ENCODE measurements at regions not wholly inside any gene's neighbourhood (a gene's known extent, or its start where the extent isn't known, plus 50 kb on each side); places are given as distances from the start of the nearest gene placed in this dataset.

DNA sequence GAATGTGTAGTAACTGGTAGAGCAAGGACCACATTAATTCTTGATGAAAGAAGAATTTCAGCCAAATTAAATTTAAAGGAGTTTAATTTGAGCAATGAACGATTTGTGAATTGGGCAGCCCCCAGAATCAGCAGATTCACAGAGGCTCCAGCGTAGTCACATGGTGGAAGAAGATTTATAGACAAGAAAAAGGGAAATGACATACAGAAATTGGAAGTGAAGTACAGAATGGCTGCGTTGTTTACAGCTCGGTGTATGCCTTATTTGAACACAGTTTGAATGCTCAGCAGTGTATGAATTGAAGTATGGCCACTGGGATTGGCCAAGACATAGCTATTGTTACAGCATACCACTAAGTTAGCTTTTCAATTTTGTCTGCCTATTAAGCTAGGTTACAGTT is 173.6 kb upstream of the ARG1 start:
- peaks cover 12% of the 10 kb centered on the region for H3K4me1 Mint-ChIP-seq (ENCODE audit: low read depth)
- peaks cover 27% of the 10 kb centered on the region for H3K36me3 Mint-ChIP-seq
- no peak overlapping the region for H3K27ac Mint-ChIP-seq
- H3K27me3 Mint-ChIP-seq, result no peaks in the 10 kb centered on the region
- no peak overlapping the region for H3K4me3 Mint-ChIP-seq
- peaks cover 16% of the 10 kb centered on the region for H3K9me3 Mint-ChIP-seq (ENCODE audit: low read depth)

DNA sequence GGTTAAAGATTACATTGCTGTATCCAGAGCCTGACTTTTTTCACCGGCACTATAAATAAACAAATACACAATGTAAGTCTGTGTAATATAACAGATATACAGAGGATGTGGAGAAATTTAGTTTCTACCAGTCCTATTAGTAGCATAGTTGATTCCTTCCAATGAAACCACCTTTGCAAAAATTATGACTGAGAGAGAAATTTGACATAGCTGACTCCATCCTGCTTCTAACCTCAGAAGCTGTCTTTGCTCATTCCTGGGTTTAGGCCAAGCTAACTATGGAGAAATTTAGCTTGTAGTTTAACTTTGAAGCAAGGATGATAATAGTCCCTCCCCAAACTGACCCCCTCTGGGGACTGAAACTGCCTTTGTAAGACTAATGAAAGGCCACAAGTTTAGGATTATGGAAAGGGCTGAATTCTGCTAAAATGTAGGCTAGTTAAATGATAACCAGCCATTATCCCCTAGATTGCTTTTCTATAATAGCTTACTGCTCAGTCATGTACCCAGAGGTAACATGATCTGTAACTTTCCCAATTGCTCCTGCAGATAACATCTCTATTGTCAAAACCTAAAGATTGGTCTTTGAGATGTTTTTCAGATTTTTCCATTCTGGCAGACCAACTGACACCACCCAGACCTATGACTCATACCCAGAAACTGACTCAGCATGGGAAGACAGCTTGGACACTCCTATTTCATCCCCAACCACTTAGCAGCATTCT is 172.8 kb upstream of the ARG1 start:
- Mint-ChIP-seq H3K4me3 (no peak overlapping the region), H3K36me3 (peaks cover 25% of the 10 kb centered on the region)

GRCh38 chr6:131400779-131401496 is 172.1 kb upstream of the ARG1 start:
- peaks cover 22% of the 10 kb centered on the region for H3K36me3 Mint-ChIP-seq
- H3K4me3 Mint-ChIP-seq, result no peak overlapping the region
- peaks cover 10% of the 10 kb centered on the region for H3K4me1 Mint-ChIP-seq (ENCODE audit: low read depth)
- no peaks in the 10 kb centered on the region for H3K27me3 Mint-ChIP-seq
- H3K9me3 Mint-ChIP-seq (ENCODE audit: low read depth), result peaks cover 16% of the 10 kb centered on the region
- H3K27ac Mint-ChIP-seq, result peak overlapping the region; percentile 50

More for the DNA sequence above, 172.8 kb upstream of the ARG1 start:
- Mint-ChIP-seq H3K9me3 (ENCODE audit: low read depth) (peaks cover 16% of the 10 kb centered on the region), H3K4me1 (ENCODE audit: low read depth) (peaks cover 12% of the 10 kb centered on the region), H3K27ac (peak overlapping the region; percentile 50), H3K27me3 (no peaks in the 10 kb centered on the region)

DNA sequence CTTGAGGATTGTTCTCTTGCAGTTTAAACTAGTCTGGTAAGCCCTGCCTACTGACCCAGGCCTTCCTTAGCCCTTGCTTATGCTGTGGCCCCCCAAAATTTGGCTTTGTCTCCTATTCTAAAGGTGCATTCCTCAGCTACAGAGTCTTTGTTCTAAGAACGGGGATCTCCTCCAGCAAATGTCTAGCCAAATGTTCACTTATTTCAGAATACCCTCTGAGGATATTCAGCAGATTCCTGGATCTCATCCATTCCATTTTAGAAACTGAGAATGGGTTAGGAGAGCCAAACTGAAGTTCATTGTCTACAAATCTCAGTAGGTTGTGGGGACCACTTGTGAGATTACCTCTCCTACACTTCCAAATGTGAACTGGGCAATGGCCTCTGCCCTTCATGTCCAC is 164.2 kb upstream of the ARG1 start:
- H3K4me3 Mint-ChIP-seq, result no peak overlapping the region
- H3K27me3 Mint-ChIP-seq, result no peaks in the 10 kb centered on the region
- peaks cover 10% of the 10 kb centered on the region for H3K4me1 Mint-ChIP-seq (ENCODE audit: low read depth)
- H3K36me3 Mint-ChIP-seq, result peaks cover 18% of the 10 kb centered on the region
- H3K9me3 Mint-ChIP-seq (ENCODE audit: low read depth), result peaks cover 7% of the 10 kb centered on the region
- no peak overlapping the region for H3K27ac Mint-ChIP-seq

- H3K9me3 Mint-ChIP-seq (ENCODE audit: low read depth), result peaks cover 7% of the 10 kb centered on the region
- H3K36me3 Mint-ChIP-seq, result peaks cover 20% of the 10 kb centered on the region
- H3K4me1 Mint-ChIP-seq (ENCODE audit: low read depth), result peaks cover 15% of the 10 kb centered on the region
- no peaks in the 10 kb centered on the region for H3K27me3 Mint-ChIP-seq
- no peak overlapping the region for H3K27ac Mint-ChIP-seq
- H3K4me3 Mint-ChIP-seq, result no peak overlapping the region
Observed at GRCh38 chr6:131410785-131411184, 162.2 kb upstream of the ARG1 start.

- peaks cover 28% of the 10 kb centered on the region for H3K36me3 Mint-ChIP-seq
- no peak overlapping the region for H3K4me3 Mint-ChIP-seq
- H3K27ac Mint-ChIP-seq, result no peak overlapping the region
- H3K27me3 Mint-ChIP-seq, result no peaks in the 10 kb centered on the region
- H3K4me1 Mint-ChIP-seq (ENCODE audit: low read depth), result peaks cover 20% of the 10 kb centered on the region
- peaks cover 7% of the 10 kb centered on the region for H3K9me3 Mint-ChIP-seq (ENCODE audit: low read depth)
Observed at GRCh38 chr6:131412960-131413830, 159.8 kb upstream of the ARG1 start.

DNA sequence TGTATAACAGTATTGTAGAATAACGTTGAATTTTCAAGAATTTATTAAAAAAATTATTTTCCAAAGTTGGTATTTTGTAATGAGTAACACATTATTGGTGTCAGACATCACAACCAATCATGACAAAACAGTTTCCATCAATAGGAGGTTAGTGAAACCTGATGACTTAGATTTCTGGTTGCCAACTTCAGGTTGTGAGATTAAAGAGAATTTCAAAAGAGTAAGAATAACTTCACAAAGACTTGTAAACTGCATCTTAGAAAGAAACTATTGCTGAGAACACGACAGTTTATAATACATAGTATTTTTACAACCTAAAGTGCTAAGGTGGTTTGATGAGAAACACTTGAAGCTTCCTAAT is 159.2 kb upstream of the ARG1 start:
- no peak overlapping the region for H3K27ac Mint-ChIP-seq
- no peaks in the 10 kb centered on the region for H3K27me3 Mint-ChIP-seq
- H3K36me3 Mint-ChIP-seq, result peaks cover 28% of the 10 kb centered on the region
- peaks cover 7% of the 10 kb centered on the region for H3K9me3 Mint-ChIP-seq (ENCODE audit: low read depth)
- H3K4me1 Mint-ChIP-seq (ENCODE audit: low read depth), result peaks cover 18% of the 10 kb centered on the region
- H3K4me3 Mint-ChIP-seq, result no peak overlapping the region

GRCh38 chr6:131414956-131415355 is 158.1 kb upstream of the ARG1 start:
- Mint-ChIP-seq H3K4me3 (no peak overlapping the region), H3K27ac (no peak overlapping the region), H3K27me3 (no peaks in the 10 kb centered on the region), H3K36me3 (peaks cover 35% of the 10 kb centered on the region), H3K9me3 (ENCODE audit: low read depth) (peaks cover 12% of the 10 kb centered on the region), H3K4me1 (ENCODE audit: low read depth) (peaks cover 27% of the 10 kb centered on the region)

GRCh38 chr6:131418441-131418840 is 154.6 kb upstream of the ARG1 start:
- no peak overlapping the region for H3K27ac Mint-ChIP-seq
- H3K27me3 Mint-ChIP-seq, result no peaks in the 10 kb centered on the region
- H3K4me1 Mint-ChIP-seq (ENCODE audit: low read depth), result peaks cover 28% of the 10 kb centered on the region
- peaks cover 35% of the 10 kb centered on the region for H3K36me3 Mint-ChIP-seq
- no peak overlapping the region for H3K4me3 Mint-ChIP-seq
- H3K9me3 Mint-ChIP-seq (ENCODE audit: low read depth), result peaks cover 6% of the 10 kb centered on the region

DNA sequence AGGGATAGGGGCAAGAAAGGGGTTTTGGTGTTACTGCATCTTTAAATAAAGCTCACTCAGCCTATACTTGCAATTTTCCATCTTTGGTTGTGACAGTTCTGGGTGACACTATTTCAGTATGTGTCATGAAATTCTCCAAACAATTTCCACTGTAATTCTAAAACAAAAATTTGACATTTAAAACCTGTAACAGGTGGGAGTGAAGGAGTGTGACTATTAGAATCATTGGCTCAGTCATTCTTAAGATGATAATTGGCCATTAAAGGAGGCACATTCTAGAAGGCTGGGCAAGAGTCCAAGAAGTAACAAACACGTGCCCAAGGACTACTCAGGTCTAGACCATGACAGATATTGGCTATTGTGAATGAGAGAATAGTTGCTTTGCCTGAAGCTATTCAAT is 153.3 kb upstream of the ARG1 start:
- H3K27me3 Mint-ChIP-seq, result no peaks in the 10 kb centered on the region
- peak overlapping the region; percentile 94 for H3K27ac Mint-ChIP-seq
- peak overlapping the region; percentile 24 for H3K4me3 Mint-ChIP-seq
- H3K36me3 Mint-ChIP-seq, result peaks cover 35% of the 10 kb centered on the region
- peaks cover 28% of the 10 kb centered on the region for H3K4me1 Mint-ChIP-seq (ENCODE audit: low read depth)
- peaks cover 6% of the 10 kb centered on the region for H3K9me3 Mint-ChIP-seq (ENCODE audit: low read depth)

DNA sequence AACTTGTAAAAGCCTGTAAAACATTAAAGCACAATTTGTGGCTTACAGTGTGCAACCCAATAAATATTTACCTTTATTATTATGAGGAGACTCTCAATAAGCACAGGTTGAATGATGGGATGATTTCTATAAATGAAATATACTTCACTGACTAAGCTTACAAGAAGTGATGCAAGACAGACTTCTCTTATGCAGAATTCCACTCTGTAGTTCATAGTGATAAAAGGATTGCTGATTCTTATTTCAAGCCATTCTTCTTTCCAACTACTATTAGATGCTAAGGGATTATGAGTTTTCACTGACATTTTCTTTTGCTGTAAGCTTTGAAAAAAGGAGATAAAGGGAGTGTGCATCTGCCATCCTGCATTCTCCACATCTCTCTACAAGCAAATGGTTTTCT is 149.0 kb upstream of the ARG1 start:
- Mint-ChIP-seq H3K4me3 (no peak overlapping the region), H3K27ac (no peak overlapping the region), H3K36me3 (peaks cover 30% of the 10 kb centered on the region), H3K27me3 (no peaks in the 10 kb centered on the region), H3K9me3 (ENCODE audit: low read depth) (peaks cover 6% of the 10 kb centered on the region), H3K4me1 (ENCODE audit: low read depth) (peaks cover 40% of the 10 kb centered on the region)

DNA sequence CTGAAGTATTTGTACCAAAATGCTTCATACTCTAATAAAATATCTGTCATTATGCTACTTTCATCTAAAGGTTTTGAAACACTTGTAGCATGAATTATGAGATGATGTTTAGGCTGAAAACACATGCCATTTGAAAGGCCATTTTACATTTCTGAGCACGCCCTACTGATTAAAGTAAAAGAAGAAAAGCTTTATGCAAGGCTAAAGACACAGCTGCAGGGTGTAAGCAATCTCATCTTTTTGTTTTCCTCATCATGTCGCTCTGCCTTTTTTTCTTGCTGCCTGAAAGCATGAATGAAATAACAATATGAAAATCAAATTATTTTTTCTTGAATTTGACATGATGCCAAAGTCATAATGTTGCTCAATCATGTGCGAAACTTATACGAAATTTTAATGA is 148.6 kb upstream of the ARG1 start:
- Mint-ChIP-seq H3K36me3 (peaks cover 29% of the 10 kb centered on the region), H3K9me3 (ENCODE audit: low read depth) (peaks cover 4% of the 10 kb centered on the region), H3K27ac (no peak overlapping the region), H3K4me3 (no peak overlapping the region), H3K4me1 (ENCODE audit: low read depth) (peaks cover 40% of the 10 kb centered on the region), H3K27me3 (no peaks in the 10 kb centered on the region)

GRCh38 chr6:131427434-131428058 is 145.5 kb upstream of the ARG1 start:
- no peaks in the 10 kb centered on the region for H3K9me3 Mint-ChIP-seq (ENCODE audit: low read depth)
- H3K4me1 Mint-ChIP-seq (ENCODE audit: low read depth), result peaks cover 40% of the 10 kb centered on the region
- no peaks in the 10 kb centered on the region for H3K27me3 Mint-ChIP-seq
- peaks cover 21% of the 10 kb centered on the region for H3K36me3 Mint-ChIP-seq
- no peak overlapping the region for H3K27ac Mint-ChIP-seq
- H3K4me3 Mint-ChIP-seq, result no peak overlapping the region

DNA sequence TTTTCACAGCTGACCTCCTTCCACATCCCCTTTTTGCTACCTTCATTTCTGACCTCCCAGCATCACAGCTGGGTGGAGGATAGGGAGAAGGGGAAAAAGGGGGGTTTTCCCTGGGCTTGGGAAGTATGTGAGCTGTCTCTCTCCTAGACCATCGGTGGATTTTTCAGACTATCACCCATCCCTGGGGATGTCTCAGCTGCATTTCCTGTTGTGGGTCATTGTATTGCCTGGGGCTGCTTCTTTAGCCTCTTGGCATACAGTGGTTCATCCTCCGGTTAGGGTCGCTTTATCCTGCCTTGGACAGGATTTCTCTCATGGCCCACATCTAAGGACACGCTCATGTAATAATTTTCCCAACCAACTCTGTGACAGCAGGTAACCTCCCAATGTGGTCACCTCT is 142.5 kb upstream of the ARG1 start:
- Mint-ChIP-seq H3K36me3 (peaks cover 31% of the 10 kb centered on the region), H3K27me3 (no peaks in the 10 kb centered on the region), H3K4me3 (no peak overlapping the region), H3K27ac (no peak overlapping the region), H3K9me3 (ENCODE audit: low read depth) (peaks cover 7% of the 10 kb centered on the region), H3K4me1 (ENCODE audit: low read depth) (peaks cover 40% of the 10 kb centered on the region)

GRCh38 chr6:131431718-131432117 is 141.3 kb upstream of the ARG1 start:
- peaks cover 17% of the 10 kb centered on the region for H3K9me3 Mint-ChIP-seq (ENCODE audit: low read depth)
- no peaks in the 10 kb centered on the region for H3K27me3 Mint-ChIP-seq
- H3K36me3 Mint-ChIP-seq, result peaks cover 43% of the 10 kb centered on the region
- no peak overlapping the region for H3K27ac Mint-ChIP-seq
- peaks cover 36% of the 10 kb centered on the region for H3K4me1 Mint-ChIP-seq (ENCODE audit: low read depth)
- no peak overlapping the region for H3K4me3 Mint-ChIP-seq
